Fibroblast of skin of right quadriceps (primary cell): ENCODE measurements at regions not wholly inside any gene's neighbourhood (a gene's known extent, or its start where the extent isn't known, plus 50 kb on each side); places are given as distances from the start of the nearest gene placed in this dataset.

Source experiments
- DNase-seq: peaks from one replicate; pipeline ENCODE4 v3.0.0-alpha.2; 2013

DNA sequence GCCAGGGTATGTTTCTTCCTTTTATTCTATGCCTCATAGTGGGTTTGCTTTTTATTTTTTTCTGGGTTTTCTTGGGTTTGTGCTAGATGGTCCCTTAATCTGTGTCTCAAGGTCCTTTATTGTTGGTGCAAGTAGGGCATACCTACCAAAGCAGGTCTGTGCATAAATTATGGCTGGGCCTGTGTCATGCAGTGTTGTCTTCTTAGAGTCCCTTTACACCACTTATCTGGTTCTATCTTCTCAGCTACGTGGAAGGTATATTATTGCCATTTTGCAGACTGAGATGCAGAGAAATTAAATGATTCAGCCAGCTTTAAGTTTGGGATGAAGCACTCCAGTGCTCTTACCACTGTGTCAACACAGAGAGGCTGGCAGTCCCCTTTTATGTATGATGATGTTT lies 293.5 kb upstream of the SOX2 start:
- DNase-seq = no peak

DNA sequence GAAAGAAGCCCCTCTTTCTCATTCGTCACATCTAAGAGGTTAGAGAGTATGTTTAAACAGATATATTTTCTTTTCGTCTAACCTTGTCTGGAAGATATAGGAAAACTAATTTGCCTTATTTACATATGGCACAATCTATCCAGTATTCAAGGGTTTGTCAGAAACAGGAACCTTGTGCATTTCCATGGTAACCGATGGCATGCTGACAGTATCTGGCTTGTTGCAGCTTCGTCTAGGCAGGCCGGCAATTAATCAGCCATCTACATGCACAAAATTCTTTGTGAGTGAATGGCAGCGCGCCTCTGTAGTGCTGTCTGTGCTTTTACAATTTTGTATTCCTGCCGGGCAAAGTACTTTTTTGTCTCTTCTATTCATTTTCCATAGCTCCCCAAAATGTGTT lies 294.0 kb upstream of the SOX2 start:
- peak; percentile 1 for DNase-seq

DNA sequence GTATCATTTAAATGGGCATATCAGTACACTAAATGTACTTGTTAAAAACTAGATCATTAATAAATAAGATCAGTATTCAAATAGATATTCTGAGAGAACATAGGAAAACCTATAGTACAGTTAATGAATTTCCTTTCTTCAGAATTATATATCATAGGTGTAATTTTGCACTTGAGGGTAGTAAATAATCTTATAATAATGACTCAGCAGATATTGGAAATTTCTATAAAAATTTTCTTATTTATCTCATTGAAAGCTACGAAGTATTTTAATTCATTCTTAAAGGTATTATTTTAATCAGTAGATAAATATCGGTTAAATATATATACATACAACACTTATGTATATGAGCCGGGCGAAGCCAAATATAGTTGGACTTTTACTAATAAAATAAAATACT lies 300.9 kb upstream of the SOX2 start:
- DNase-seq = no peak

DNA sequence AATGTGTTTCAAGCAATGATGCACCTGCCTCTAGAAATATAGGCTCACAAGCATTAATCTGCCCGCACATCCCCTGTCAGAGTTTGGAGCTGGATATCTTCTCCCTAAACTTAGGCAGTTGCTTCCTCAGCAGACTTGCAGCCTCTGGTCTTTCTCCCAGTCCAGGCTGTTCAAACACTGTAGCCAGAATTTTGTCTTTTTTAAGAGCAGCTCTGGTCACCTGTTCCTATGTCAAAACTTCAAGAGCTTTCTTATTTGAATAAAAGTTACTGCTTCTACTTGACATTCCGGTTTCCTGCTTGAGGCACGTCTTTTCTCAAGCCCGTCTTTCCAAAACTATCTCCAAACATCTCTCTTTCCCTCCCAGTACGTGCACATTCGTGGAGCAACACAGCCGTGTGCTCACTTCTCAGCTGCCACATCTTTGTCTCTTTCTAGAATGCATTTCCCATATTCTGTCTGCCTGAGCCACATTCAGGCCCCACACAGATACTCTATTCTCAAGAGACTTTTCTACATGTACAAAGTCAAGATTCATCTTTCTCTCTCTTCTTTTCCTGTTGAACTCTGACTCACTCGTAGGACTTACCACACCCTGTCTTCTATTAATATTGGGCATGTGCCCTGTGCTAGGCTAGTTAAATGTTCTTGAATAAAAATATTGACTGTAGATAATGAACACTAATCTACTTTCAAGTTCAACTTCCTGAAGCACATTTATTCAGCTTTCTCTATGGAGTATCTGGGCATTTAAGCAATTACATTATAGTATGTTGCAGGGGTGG lies 307.7 kb upstream of the SOX2 start:
- no peak for DNase-seq

DNA sequence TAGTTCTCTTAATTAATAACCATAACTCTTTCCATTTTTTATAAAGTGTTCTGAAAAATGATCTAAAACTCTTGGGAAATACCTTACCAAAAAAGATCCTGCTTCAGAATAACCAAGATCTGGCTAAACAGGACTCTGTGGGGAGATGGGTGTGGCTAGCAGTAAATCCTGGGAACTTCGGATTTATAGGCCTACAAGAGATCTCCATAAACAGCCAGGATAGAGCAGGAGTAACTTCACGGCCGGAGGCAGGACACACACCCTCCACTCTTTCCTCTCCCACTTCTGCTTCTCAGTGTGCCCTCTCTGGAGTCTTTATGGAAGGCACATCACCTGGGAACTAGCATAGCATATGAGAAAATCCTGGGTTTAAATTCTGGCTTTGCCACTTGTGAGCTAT lies 309.4 kb upstream of the SOX2 start:
- DNase-seq = no peak

DNA sequence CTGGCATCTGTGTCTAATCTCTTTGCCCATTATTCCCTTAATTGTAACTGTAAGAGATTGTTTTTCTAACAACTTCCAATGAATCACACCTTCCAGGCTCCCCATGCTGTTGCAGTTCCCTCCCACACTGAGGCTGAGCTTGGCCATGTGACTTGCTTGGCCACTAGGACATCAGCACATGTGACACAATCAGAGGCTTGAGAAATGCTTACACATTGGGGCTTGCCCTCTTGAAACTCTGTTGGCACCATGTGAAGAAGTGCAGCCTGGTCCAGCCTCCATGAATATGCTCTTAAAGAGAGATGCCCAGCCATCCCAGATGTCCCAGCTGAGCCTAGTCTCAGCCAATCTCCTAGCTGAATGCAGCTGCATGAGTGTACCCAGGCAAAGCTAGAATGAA lies 326.8 kb upstream of the SOX2 start:
- no peak for DNase-seq

DNA sequence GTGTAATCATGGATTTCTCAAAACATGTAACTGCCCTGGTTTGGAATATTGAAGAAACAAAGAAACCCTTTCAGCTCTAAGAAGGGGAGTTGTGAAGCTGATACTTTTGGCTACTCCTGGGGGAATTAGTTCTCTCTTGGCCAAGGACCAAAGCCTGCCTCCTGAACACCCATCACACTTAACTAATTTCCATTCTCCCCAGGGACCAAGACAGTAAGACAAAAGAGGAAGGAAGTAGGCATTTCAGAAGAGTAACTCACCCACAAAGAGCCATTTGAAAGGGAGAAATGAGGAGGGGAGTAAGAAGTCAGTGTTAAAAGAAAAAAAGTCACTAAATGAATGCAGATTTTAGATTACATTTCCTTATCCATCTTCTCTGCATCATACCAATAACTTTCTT lies 328.0 kb upstream of the SOX2 start:
- DNase-seq = no peak

DNA sequence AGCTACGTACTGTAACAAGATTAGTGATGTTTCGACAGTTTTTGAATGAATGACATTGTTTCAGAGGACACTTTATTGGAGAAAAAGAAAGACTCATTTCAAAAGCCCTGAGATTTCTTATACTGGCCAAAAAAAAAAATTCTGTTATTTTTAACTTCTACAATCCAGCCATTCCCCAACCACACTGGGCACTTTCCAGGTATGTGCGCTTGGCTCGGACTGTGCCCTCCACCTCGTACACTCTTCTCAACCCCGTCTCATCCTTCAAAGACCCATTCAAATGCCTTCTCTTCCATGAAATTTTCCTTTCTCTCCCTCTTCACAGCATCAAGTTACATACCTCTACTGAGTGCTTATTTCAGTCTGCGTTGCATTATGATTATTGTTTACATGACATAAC lies 328.5 kb upstream of the SOX2 start:
- no peak for DNase-seq

DNA sequence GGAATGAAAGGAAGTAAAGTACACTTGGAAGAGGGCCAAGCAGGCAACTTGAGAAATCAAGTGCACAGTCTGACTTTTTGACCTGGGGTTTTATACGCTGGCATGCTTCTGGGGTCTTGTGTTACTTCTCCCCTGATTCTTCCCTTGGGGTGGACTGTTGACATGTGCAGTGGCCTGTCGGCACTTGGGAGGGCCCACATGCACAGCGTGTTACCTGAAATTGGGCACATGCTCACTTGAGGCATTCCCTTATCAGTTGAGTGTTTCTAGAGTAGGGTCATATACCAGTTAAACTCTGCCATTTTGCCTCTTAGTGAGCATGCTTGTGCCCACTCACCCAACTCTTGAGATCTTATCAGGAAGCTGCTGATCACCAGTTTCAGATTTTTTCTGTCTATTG lies 329.1 kb upstream of the SOX2 start:
- DNase-seq = no peak

DNA sequence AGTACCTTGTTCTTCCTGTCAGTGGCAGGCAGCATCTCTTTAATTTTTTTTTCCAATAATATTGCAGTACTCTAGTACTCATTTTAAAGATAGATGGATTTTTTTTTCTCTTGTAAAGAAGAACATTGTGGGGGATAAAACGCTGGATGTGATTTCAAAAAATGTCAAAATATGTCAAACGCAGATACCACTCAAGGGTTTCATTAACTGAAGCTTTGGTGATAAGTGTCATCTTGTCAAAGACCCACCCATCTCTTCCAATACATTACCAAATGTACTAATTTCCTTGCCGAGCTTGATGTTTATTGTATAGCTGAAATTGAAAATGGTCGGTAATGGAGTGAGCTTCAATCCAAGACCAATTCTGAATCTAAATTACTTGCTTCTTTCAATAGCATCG lies 332.4 kb upstream of the SOX2 start:
- DNase-seq = no peak

DNA sequence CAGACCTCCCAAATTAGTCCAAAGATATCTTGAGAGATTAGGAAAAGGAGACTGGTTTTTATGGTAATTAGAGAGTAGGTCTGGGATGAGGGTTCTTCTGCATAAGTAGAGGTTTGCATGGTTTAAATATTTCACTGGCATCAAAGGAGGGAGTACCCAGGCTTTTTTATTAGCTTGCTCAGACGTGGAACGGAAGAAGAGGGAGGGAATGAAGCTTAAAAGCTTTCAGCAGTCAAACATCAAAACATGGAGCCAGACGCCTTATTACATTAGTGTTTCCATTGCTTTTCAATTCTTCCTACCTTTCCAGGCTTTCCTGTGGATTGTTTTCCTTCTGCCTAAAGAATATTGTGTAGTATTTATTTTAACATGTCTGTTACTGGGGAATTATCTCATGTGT lies 342.1 kb upstream of the SOX2 start:
- DNase-seq = no peak

DNA sequence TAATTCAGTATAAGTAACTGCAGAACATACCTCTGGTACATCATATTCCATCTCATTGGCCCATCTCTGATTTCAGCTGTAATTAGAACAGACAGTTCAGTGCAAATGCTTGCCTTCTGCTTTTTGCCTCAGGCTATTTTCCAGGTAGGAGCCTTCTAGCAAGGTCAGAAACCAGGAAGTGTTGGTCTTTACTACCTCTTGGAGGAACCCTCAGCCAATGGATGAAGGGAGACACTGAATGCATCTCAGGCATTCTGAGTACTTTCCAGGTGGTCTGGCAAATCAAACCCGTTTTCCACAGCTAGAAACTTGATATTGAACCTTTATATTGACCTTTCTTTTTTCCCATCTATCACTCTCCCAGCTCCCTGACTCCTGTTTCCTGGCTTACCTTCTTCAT lies 348.5 kb upstream of the SOX2 start:
- DNase-seq = no peak

DNA sequence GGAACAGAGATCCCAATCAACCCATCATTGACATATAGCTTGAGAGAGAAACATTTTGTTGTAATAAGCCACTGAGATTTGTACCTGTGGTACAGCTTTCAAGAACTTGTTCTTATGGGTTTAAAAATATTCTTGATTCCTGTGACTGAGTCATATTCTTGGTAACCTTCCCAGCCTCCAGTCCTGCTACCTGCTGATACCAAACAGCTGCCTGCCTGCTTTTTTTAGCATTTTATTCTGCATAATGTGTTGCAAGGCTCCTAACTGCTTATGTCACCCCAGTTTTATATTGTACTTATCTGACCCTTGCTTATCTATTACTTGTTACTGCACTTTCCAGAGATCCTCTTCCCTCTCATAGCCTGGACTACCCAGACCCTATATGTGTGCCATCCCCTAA lies 349.3 kb upstream of the SOX2 start:
- no peak for DNase-seq

DNA sequence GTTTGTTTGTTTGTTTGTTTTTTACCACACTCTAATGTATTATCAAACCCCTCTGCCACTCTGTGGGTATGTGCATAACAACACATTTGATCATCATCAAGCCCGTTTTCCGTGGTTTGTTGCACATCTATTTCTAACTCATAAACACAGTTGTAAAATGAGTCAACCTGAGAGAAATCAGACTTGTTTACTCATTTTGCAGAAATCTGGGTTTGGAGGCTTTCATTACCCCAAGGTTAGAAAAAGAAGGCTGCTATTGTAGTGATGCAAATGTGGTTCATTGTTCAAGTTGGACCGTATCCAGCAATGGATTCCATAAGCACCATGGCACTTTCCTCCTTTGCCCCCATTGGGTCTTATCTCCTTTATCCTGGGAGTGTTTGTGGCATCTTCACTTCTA lies 353.2 kb upstream of the SOX2 start:
- no peak for DNase-seq

DNA sequence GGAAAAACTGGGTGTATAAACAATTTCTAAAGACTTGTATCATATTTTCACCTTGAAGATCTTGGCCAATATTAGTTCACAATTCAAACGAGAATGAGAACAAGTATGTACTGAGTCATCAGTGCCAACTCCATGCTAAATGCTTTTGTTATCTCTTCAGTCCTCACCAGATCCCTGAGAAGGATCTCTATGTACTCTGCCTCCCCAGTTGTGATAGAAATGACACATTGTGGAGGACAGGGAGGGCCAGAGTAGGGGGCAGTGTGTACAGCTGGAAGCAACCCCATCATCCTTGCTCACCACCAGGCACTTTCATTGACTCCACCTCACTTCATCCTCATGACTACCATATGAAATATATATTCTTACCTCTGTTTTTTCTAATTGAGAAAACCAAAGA lies 353.7 kb upstream of the SOX2 start:
- no peak for DNase-seq

DNA sequence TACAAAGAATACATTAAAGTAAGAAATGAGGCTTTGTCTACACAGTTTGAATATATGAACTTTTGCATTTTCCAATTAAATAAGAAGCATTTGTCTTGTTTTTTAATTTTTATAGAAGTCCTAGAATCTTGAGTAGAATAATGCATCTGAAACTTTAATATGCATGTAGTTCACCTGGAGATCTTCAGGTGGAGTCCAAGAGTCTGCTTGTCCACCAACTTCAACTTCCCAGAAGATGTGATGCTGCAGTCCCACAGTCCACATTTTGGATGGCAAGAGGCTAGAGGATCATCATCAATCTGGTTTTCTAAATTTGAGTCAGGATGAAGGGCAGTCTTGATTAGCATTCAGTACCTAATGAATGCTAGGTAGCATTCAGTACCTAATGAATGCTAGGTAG lies 357.6 kb upstream of the SOX2 start:
- no peak for DNase-seq

DNA sequence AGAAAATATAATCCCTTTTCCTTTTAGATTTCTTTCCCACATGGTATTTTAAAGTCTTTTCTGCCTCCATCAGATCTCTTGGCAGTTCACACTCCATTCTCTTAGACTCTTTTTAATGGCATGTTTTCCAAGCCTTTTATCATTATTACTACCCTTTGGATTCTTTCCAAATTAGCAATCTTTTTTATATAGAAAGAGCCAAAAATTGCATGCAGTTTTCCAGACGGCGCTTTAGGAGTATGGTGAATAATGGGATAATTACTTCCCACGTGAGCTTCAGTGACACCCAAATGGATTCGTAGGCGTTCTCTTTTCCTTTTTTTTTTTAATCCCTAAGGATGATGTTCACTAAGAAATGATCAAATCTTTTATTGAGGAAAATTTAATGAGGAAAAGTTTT lies 354.8 kb upstream of the DNAJC19 start:
- no peak for DNase-seq

DNA sequence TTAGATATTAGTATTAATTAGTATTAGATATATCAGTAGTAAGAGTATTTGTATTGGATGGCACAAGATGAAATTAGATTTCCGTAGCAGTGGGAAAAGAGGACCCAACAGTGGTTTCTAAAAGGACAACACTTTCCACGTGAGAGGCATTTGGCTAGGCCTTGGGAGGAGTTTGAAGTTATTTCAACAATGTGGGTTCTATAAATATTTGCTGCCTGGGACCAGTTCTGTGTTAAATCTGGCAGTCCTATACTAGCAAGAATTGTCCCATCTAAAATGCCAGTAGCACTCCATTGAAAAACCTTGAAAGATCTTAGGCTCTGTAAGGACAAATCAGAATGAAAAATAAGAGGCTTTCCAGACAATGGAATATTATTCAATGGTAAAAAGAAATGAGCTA lies 347.1 kb upstream of the DNAJC19 start:
- no peak for DNase-seq

DNA sequence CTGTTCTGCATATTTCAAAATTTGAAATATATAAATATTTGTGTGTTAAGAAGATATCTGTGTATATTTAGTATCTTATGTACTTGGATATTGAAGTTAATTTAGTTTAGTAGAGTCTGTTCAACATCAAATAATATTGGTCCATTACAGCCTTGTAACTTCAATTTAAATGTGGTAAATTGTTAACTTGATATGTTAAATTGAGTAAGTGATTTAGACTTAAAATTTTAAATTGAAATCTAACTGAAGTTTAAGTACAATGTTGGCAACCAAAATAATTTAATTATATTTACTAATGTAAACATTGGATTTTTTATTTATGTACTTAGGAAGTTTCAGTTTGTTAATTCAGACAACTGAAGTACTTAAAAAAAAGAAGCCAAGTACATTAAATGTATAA lies 343.9 kb upstream of the DNAJC19 start:
- DNase-seq = no peak

DNA sequence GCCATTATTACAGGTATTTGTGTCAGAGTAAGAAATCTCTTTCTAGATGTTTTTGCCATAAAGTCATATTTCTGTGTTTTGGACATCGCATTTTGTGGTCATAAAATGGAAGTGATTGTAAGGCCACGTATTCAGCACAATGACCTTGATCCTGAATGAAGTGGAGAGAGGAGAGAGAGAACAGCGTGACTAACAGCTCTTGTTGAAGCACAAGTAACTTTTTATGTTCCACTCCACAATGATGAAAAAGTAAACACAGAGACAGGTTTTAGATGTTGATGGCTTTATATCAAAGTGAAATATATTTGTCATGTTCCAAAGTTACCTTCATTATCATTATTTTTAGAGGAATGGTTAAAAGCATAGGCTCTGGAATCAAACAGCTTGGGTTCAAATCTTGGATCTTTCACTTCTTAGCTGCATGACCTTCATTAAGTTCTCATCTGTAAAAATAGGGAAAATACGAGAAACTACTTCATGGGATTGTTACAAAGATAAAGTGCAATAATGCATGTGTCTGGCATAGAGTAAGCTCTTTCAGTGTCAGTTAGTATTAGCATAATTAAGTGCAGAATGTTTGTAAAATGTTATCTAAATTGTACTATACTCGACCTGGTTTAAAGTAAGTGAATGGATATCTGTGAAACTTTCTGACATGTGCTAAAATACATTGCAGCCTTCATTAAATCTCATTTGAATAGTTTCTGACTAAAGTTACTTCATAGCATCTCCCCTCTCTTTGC lies 341.5 kb upstream of the DNAJC19 start:
- DNase-seq = no peak

DNA sequence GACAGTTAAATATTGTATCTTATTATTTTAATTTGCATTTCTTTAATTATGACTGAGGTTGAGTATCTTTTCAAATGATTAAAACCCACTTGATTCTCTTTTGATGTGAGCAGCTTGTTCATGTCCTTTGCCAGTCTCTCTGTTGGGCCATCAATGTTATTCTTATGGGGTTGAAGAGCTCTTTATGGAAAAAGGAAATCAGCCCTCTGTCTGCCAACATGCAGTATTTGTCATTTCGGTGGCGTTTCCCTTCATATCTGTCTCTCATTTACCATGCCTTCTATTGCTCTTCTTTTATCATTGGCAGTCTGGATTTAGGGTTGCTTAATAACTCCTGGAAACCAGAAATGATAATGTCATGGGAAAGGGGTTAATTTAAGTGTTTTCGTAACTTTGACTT lies 340.7 kb upstream of the DNAJC19 start:
- no peak for DNase-seq

DNA sequence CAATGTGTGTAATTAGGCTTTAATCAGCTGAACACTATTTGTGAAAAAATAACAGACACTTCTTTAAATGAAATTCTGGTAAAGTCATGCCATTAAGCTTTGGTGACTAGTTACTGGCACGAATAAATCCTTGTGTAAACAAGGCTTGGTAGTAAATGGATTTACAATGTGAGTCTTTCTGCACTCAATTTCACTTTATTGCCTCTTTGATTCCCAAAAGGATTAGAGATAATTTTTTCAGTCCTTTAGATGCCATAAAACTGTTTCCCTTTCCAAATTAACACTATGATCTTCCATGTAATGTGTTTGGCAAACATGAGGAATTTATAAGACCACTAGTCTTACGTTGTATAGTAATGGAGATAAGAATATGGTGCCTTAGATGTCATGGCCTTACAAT lies 339.5 kb upstream of the DNAJC19 start:
- DNase-seq = no peak

DNA sequence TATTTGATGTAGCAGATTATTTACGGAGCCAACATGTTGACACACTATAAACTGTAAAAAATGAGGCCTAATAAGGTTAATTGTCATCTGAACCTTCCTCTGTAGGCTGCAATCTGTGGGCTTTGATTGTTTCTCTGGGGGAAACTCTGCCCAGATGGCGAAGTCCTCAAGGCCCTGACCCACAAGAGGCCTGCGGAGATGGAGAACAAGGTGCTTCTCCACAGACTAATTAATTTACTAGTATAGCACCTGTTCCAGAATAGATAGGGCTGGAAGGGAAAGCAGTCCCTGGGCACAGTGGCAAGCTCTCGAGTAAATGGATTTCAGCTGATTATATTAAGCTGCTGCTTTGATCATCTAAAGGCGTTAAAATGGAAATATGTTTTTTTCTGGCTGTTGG lies 338.8 kb upstream of the DNAJC19 start:
- DNase-seq = no peak

DNA sequence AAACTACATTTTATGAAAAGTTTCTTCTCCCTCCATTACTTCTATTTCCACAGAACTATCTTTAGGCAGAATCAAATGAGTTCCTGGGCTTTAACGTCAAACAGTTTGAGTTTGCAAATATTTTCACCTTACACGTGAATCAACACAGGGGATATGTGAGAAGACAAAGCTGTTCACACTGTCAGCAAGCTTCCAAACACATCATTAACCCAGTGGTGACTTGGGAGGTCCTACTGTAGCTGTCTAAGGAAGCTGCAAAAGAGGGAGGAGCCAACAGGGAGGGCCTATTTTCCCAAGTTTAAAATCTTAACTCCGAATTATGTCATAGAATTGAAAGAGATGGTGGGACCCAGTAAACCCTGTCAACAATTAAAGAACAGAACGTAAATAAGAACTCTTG lies 337.8 kb upstream of the DNAJC19 start:
- DNase-seq = no peak

DNA sequence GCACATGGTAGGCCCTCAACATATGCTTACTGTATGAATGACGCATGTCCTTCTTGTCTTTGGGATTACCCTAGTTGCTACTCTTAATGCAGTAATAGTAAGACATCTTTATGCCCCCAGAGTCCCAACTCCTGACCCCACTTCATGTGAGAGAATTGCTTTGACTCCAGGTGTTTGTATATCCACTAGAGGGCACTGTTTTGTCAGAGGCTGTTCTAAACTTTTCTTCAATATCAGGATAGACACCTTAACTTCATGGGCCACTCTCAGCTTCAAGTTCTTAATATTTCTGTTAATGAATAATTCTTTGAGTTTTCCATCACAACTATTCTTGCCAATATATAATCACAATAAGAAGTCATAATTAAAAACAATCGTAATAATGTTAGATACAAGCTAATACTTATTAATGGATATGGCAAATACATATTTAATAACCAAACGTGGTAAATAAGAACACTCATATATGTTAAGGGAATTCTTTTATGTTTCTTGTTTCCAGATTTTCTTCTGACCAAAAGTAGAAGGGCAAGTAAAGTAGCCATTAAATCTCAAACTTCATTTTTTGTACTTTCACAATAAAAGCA lies 337.2 kb upstream of the DNAJC19 start:
- peak; percentile 9 for DNase-seq
